ENCODE measurements at regions not wholly inside any gene's neighbourhood (a gene's known extent, or its start where the extent isn't known, plus 50 kb on each side); places are given as distances from the start of the nearest gene placed in this dataset.

- DNase-seq = peak; percentile 15
These were observed 51.2 kb upstream of the ULK4 start for GRCh38 chr3:42012935-42013690.

- no peak for DNase-seq
These were observed 50.6 kb upstream of the ULK4 start for GRCh38 chr3:42012383-42012934.

Measured in NCI-H1092 (cell line).